Smooth muscle cell (in vitro differentiated cells): ENCODE measurements at regions not wholly inside any gene's neighbourhood (a gene's known extent, or its start where the extent isn't known, plus 50 kb on each side); places are given as distances from the start of the nearest gene placed in this dataset.

Experiments used
- DNase-seq: peaks from one replicate; lab custom pipeline; 2025; ENCODE audit not compliant: unreplicated experiment; lab: John Stamatoyannopoulos, UW
- H2AFZ ChIP-seq: fragments of 200-600 bp; sonication (generic); 2 replicates; pipeline ENCODE4 v1.6.0; 2016; ENCODE audit warnings: antibody characterized with exemption, low read depth, mild to moderate bottlenecking
- H3F3A ChIP-seq: fragments of 200-600 bp; sonication (generic); 2 replicates; pipeline ENCODE4 v1.6.0; 2017; ENCODE audit warnings: antibody characterized with exemption, low read depth
- H3K27ac ChIP-seq: fragments of 200-600 bp; sonication (generic); 2 replicates; pipeline ENCODE4 v1.5.1; 2016; ENCODE audit warnings: low read depth, mild to moderate bottlenecking
- H3K27me3 ChIP-seq: fragments of 200-600 bp; sonication (generic); 2 replicates; pipeline ENCODE4 v1.6.1; 2016; ENCODE audit warnings: low read depth, mild to moderate bottlenecking
- H3K36me3 ChIP-seq: fragments of 200-600 bp; sonication (generic); 2 replicates; pipeline ENCODE4 v1.5.1; 2016; ENCODE audit warnings: low read depth
- H3K4me1 ChIP-seq: fragments of 200-600 bp; sonication (generic); 2 replicates; pipeline ENCODE4 v1.5.1; 2016; ENCODE audit warnings: low read depth
- H3K4me2 ChIP-seq: fragments of 200-600 bp; sonication (generic); 2 replicates; pipeline ENCODE4 v1.6.0; 2016; ENCODE audit warnings: mild to moderate bottlenecking
- H3K4me3 ChIP-seq: fragments of 200-600 bp; sonication (generic); 2 replicates; pipeline ENCODE4 v1.5.1; 2016; ENCODE audit warnings: mild to moderate bottlenecking
- H3K79me2 ChIP-seq: fragments of 200-600 bp; sonication (generic); 2 replicates; pipeline ENCODE4 v1.6.0; 2016; ENCODE audit warnings: low read depth, mild to moderate bottlenecking
- H3K9ac ChIP-seq: fragments of 200-600 bp; sonication (generic); 2 replicates; pipeline ENCODE4 v1.6.0; 2016; ENCODE audit warnings: low read depth
- H3K9me3 ChIP-seq: fragments of 200-600 bp; sonication (generic); replicated peaks from 2 replicates; pipeline ENCODE4 v1.5.1; 2016; ENCODE audit warnings: low read depth
- H4K20me1 ChIP-seq: fragments of 200-600 bp; sonication (generic); 2 replicates; pipeline ENCODE4 v1.6.0; 2016; ENCODE audit warnings: low read depth
- CTCF ChIP-seq: fragments of 200-600 bp; sonication (generic); IDR thresholded peaks from 2 replicates; pipeline ENCODE4 v1.5.1; 2017; ENCODE audit warnings: borderline replicate concordance, mild to moderate bottlenecking, antibody characterized with exemption; ENCODE audit not compliant: insufficient read depth, poor library complexity, severe bottlenecking
- WGBS: methylation state at CpG from one replicate; pipeline ENCODE4 v1.1.7; 2016; ENCODE audit warnings: low lambda C conversion rate; 5-methylcytosine and 5-hydroxymethylcytosine counted together

- no peaks in the 10 kb centered on the region for H3K36me3 ChIP-seq
- H3K79me2 ChIP-seq, result no peaks in the 10 kb centered on the region
- no peaks in the 10 kb centered on the region for H3F3A ChIP-seq
- no peaks in the 10 kb centered on the region for H3K27me3 ChIP-seq
- no peak overlapping the region for H2AFZ ChIP-seq
- 93% methylated on average over 11 of the region's 11 CpGs for WGBS
- no peak overlapping the region for H3K4me2 ChIP-seq
- no peak overlapping the region for H3K27ac ChIP-seq
- no peaks in the 10 kb centered on the region for H3K4me1 ChIP-seq
- H3K4me3 ChIP-seq, result no peak overlapping the region
- H3K9ac ChIP-seq, result no peak overlapping the region
- TF ChIP-seq CTCF, result no peak
- DNase-seq, result no peak
- H4K20me1 ChIP-seq, result no peaks in the 10 kb centered on the region
- H3K9me3 ChIP-seq, result no peaks in the 10 kb centered on the region
These were observed 527.5 kb downstream of the GALR1 start for GRCh38 chr18:77777163-77777562.

GRCh38 chr18:77784759-77785379, 535.2 kb downstream of the GALR1 start:
- Histone ChIP-seq H3K9ac (no peak overlapping the region), H3K27ac (no peak overlapping the region), H3K9me3 (no peaks in the 10 kb centered on the region), H3K4me2 (no peak overlapping the region), H2AFZ (no peak overlapping the region), H3K4me1 (no peaks in the 10 kb centered on the region), H4K20me1 (no peaks in the 10 kb centered on the region), H3K27me3 (no peaks in the 10 kb centered on the region), H3K4me3 (no peak overlapping the region), H3K79me2 (no peaks in the 10 kb centered on the region), H3F3A (no peaks in the 10 kb centered on the region), H3K36me3 (no peaks in the 10 kb centered on the region)
- WGBS, result 93% methylated on average over 18 of the region's 18 CpGs
- TF ChIP-seq CTCF, result no peak
- no peak for DNase-seq

- no peak overlapping the region for H2AFZ ChIP-seq
- H3K79me2 ChIP-seq, result no peaks in the 10 kb centered on the region
- no peaks in the 10 kb centered on the region for H3K36me3 ChIP-seq
- H3K27me3 ChIP-seq, result no peaks in the 10 kb centered on the region
- no peak for TF ChIP-seq CTCF
- WGBS, result 83% methylated on average over 7 of the region's 7 CpGs
- H3K4me3 ChIP-seq, result no peak overlapping the region
- no peak overlapping the region for H3K4me2 ChIP-seq
- no peak overlapping the region for H3K27ac ChIP-seq
- no peaks in the 10 kb centered on the region for H4K20me1 ChIP-seq
- DNase-seq, result no peak
- no peak overlapping the region for H3K9ac ChIP-seq
- no peaks in the 10 kb centered on the region for H3K9me3 ChIP-seq
- H3F3A ChIP-seq, result no peaks in the 10 kb centered on the region
- no peaks in the 10 kb centered on the region for H3K4me1 ChIP-seq
These were observed 535.8 kb downstream of the GALR1 start for GRCh38 chr18:77785415-77785975.

GRCh38 chr18:77803024-77803423, 553.4 kb downstream of the GALR1 start:
- Histone ChIP-seq H3K79me2 (no peaks in the 10 kb centered on the region), H3F3A (no peaks in the 10 kb centered on the region), H3K27ac (no peak overlapping the region), H3K4me1 (no peaks in the 10 kb centered on the region), H3K9me3 (no peaks in the 10 kb centered on the region), H3K4me3 (no peak overlapping the region), H3K27me3 (no peaks in the 10 kb centered on the region), H3K9ac (no peak overlapping the region), H4K20me1 (no peaks in the 10 kb centered on the region), H3K4me2 (no peak overlapping the region), H3K36me3 (no peaks in the 10 kb centered on the region), H2AFZ (no peak overlapping the region)
- WGBS, result 79% methylated on average over 3 of the region's 3 CpGs
- TF ChIP-seq CTCF, result no peak
- no peak for DNase-seq
